H1 (cell line): ENCODE measurements at regions not wholly inside any gene's neighbourhood (a gene's known extent, or its start where the extent isn't known, plus 50 kb on each side); places are given as distances from the start of the nearest gene placed in this dataset.

ENCODE experiments used
- CTCF ChIA-PET: fragments of 300-600 bp; sonication (Branson Sonifier 250); formaldehyde crosslinking; loops from one replicate; lab custom pipeline; 2021; ENCODE audit not compliant: partially characterized antibody; lab: Charles Lee
- POLR2A ChIA-PET: fragments of 300-600 bp; sonication (Branson Sonifier 250); formaldehyde crosslinking; loops from one replicate; lab custom pipeline; 2021; ENCODE audit warnings: inconsistent platforms; ENCODE audit not compliant: partially characterized antibody; lab: Charles Lee
- DNase-seq, 2 experiments: peaks; one replicate each; pipeline versions ENCODE4 v3.0.0 to v3.0.0-alpha.2; 2010 to 2022; ENCODE audit warnings: low spot score in 2 of 2, low read depth in 1 of 2, mixed read lengths in 1 of 2
- FAIRE-seq: peaks from 2 replicates; lab custom pipeline; 2011; peaks lifted over from hg19 to GRCh38; lab: Jason Lieb, UNC
- H2AFZ ChIP-seq: 2 replicates; pipeline ENCODE4 v1.8.1; 2012; ENCODE audit warnings: low read length, inconsistent platforms
- H2AK5ac ChIP-seq: 2 replicates; pipeline ENCODE4 v1.6.1; 2013; ENCODE audit warnings: low read depth, low read length
- H2BK120ac ChIP-seq: replicated peaks from 2 replicates; pipeline ENCODE3; 2013; ENCODE audit warnings: low read depth, low read length, inconsistent platforms
- H2BK12ac ChIP-seq: 2 replicates; pipeline ENCODE4 v1.6.1; 2013; ENCODE audit warnings: low read depth, low read length
- H2BK15ac ChIP-seq: 2 replicates; pipeline ENCODE4 v1.6.1; 2013; ENCODE audit warnings: low read length
- H2BK20ac ChIP-seq: 2 replicates; pipeline ENCODE4 v1.6.1; 2013; ENCODE audit warnings: low read length
- H2BK5ac ChIP-seq: 2 replicates; pipeline ENCODE4 v1.6.1; 2013; ENCODE audit warnings: low read depth, low read length
- H3K14ac ChIP-seq: 2 replicates; pipeline ENCODE4 v1.6.1; 2013; ENCODE audit warnings: inconsistent platforms; ENCODE audit not compliant: insufficient read length
- H3K18ac ChIP-seq: 2 replicates; pipeline ENCODE4 v1.6.1; 2013; ENCODE audit warnings: low read length; ENCODE audit errors: extremely low read depth
- H3K23ac ChIP-seq: 2 replicates; pipeline ENCODE4 v1.6.1; 2013; ENCODE audit warnings: inconsistent platforms; ENCODE audit not compliant: insufficient read length
- H3K23me2 ChIP-seq: 2 replicates; pipeline ENCODE4 v1.6.1; 2013; ENCODE audit warnings: low read depth, low read length
- H3K27ac ChIP-seq: 2 replicates; pipeline ENCODE4 v1.6.1; 2011; ENCODE audit warnings: low read depth, low read length, inconsistent platforms
- H3K27me3 ChIP-seq, 4 experiments: replicated peaks in 1 of 4; 1 replicate in 1 of 4; 2 replicates in 3 of 4; pipeline versions ENCODE4 v1.6.1 to v1.8.1; 2011 to 2013; ENCODE audit warnings: low read length in 3 of 4, mild to moderate bottlenecking in 3 of 4, inconsistent platforms in 2 of 4, mixed read lengths in 2 of 4, moderate library complexity in 1 of 4; ENCODE audit not compliant: control insufficient read depth in 3 of 4, insufficient read depth in 3 of 4; ENCODE audit errors: extremely low read depth in 1 of 4
- H3K36me3 ChIP-seq, 4 experiments: 2 replicates each; pipeline versions ENCODE4 v1.6.1 to v1.8.1; 2011 to 2013; ENCODE audit warnings: mild to moderate bottlenecking in 4 of 4, low read length in 3 of 4, moderate library complexity in 2 of 4, control low read depth in 1 of 4, inconsistent platforms in 1 of 4; ENCODE audit not compliant: insufficient read depth in 4 of 4, control insufficient read depth in 2 of 4
- H3K4ac ChIP-seq: replicated peaks from 2 replicates; pipeline ENCODE3; 2013; ENCODE audit warnings: low read length, low read depth, mixed read lengths, inconsistent platforms; ENCODE audit not compliant: insufficient read length
- H3K4me1 ChIP-seq, 4 experiments: replicated peaks in 1 of 4; 1 replicate in 1 of 4; 2 replicates in 3 of 4; pipeline versions ENCODE4 v1.6.1 to v1.8.1; 2011 to 2013; ENCODE audit warnings: low read length in 3 of 4, inconsistent platforms in 2 of 4, mixed read lengths in 1 of 4; ENCODE audit not compliant: insufficient read depth in 4 of 4, control insufficient read depth in 3 of 4
- H3K4me2 ChIP-seq, 2 experiments: 2 replicates each; pipeline versions ENCODE4 v1.6.1 to v1.8.1; 2011 to 2013; ENCODE audit warnings: low read depth in 2 of 2, low read length in 2 of 2, control low read depth in 1 of 2, inconsistent platforms in 1 of 2, mild to moderate bottlenecking in 1 of 2; ENCODE audit not compliant: insufficient read depth in 1 of 2
- H3K4me3 ChIP-seq, 4 experiments: fragments of 200-600, 300-600 bp in 1 of 4; sonication (generic), shearing (Covaris generic), sonication (Bioruptor Twin) in 1 of 4; 2 replicates each; pipeline versions ENCODE4 v1.5.1 to v1.8.1; 2011 to 2016; ENCODE audit warnings: low read length in 4 of 4, low read depth in 3 of 4, control low read depth in 2 of 4, inconsistent platforms in 2 of 4, mild to moderate bottlenecking in 2 of 4, mixed read lengths in 1 of 4, moderate library complexity in 1 of 4; ENCODE audit not compliant: insufficient read depth in 2 of 4; ENCODE audit errors: extremely low read depth in 1 of 4
- H3K56ac ChIP-seq: replicated peaks from 2 replicates; pipeline ENCODE3; 2013; ENCODE audit warnings: low read depth, mild to moderate bottlenecking, mixed read lengths, low read length, inconsistent platforms; ENCODE audit not compliant: insufficient read length
- H3K79me1 ChIP-seq: 2 replicates; pipeline ENCODE4 v1.6.1; 2013; ENCODE audit warnings: low read depth, low read length, control low read depth
- H3K79me2 ChIP-seq, 2 experiments: 2 replicates each; pipeline versions ENCODE4 v1.6.1 to v1.8.1; 2012 to 2013; ENCODE audit warnings: low read length in 2 of 2, mild to moderate bottlenecking in 2 of 2, inconsistent platforms in 1 of 2; ENCODE audit not compliant: insufficient read depth in 2 of 2, control insufficient read depth in 1 of 2
- H3K9ac ChIP-seq, 4 experiments: replicated peaks in 1 of 4; 1 replicate in 1 of 4; 2 replicates in 3 of 4; pipeline versions ENCODE4 v1.6.1 to v1.8.1; 2011 to 2013; ENCODE audit warnings: low read depth in 3 of 4, low read length in 3 of 4, control low read depth in 2 of 4, mild to moderate bottlenecking in 2 of 4, moderate library complexity in 2 of 4, inconsistent platforms in 1 of 4; ENCODE audit errors: extremely low read depth in 1 of 4
- H3K9me3 ChIP-seq, 2 experiments: 2 replicates each; pipeline versions ENCODE4 v1.6.1 to v1.8.1; 2012 to 2013; ENCODE audit warnings: mild to moderate bottlenecking in 2 of 2, moderate library complexity in 2 of 2, control low read depth in 1 of 2, inconsistent platforms in 1 of 2, low read depth in 1 of 2, low read length in 1 of 2, mixed read lengths in 1 of 2; ENCODE audit not compliant: insufficient read depth in 2 of 2
- H4K20me1 ChIP-seq, 2 experiments: replicated peaks in 1 of 2; 2 replicates each; pipeline versions ENCODE3 to v1.8.1; 2011 to 2013; ENCODE audit warnings: inconsistent platforms in 2 of 2, low read length in 2 of 2, mild to moderate bottlenecking in 1 of 2; ENCODE audit not compliant: insufficient read depth in 2 of 2, control insufficient read depth in 1 of 2
- H4K5ac ChIP-seq: 2 replicates; pipeline ENCODE4 v1.6.1; 2013; ENCODE audit warnings: low read length, low read depth, mixed read lengths, inconsistent platforms; ENCODE audit not compliant: insufficient read length
- H4K8ac ChIP-seq: 2 replicates; pipeline ENCODE4 v1.8.0; 2013; ENCODE audit warnings: mild to moderate bottlenecking, moderate library complexity, low read length, inconsistent platforms; ENCODE audit not compliant: insufficient read depth; ENCODE audit errors: extremely low read depth
- H4K91ac ChIP-seq: replicated peaks from 2 replicates; pipeline ENCODE3; 2013; ENCODE audit warnings: low read length, mixed read lengths, inconsistent platforms; ENCODE audit not compliant: insufficient read length
- BRCA1 ChIP-seq: IDR thresholded peaks from 2 replicates; pipeline ENCODE4 v1.6.1; 2012; ENCODE audit warnings: low read depth, low read length, improper control_type of control experiment
- CEBPB ChIP-seq: IDR thresholded peaks from 2 replicates; pipeline ENCODE4 v1.6.1; 2012; ENCODE audit warnings: low read depth, low read length
- CHD1 ChIP-seq: IDR thresholded peaks from 2 replicates; pipeline ENCODE4 v1.6.1; 2012; ENCODE audit warnings: low read depth, low read length, improper control_type of control experiment
- EGR1 ChIP-seq: IDR thresholded peaks from 2 replicates; pipeline ENCODE4 v1.6.1; 2011; ENCODE audit warnings: low read depth, low read length, borderline replicate concordance
- MAFK ChIP-seq: IDR thresholded peaks from 2 replicates; pipeline ENCODE4 v1.6.1; 2012; ENCODE audit warnings: low read depth, mild to moderate bottlenecking, improper control_type of control experiment, low read length
- NANOG ChIP-seq: IDR thresholded peaks from 2 replicates; pipeline ENCODE4 v1.6.1; 2011; ENCODE audit warnings: low read length, low read depth, mild to moderate bottlenecking, inconsistent platforms; ENCODE audit not compliant: insufficient read depth, poor library complexity, severe bottlenecking
- RXRA ChIP-seq: IDR thresholded peaks from 2 replicates; pipeline ENCODE4 v1.6.1; 2011; ENCODE audit warnings: low read depth, mild to moderate bottlenecking, low read length, moderate library complexity; ENCODE audit not compliant: insufficient read depth
- SUZ12 ChIP-seq: fragments of 200-600 bp; sonication (generic); IDR thresholded peaks from 2 replicates; pipeline ENCODE4 v1.6.1; 2012; ENCODE audit warnings: mild to moderate bottlenecking, inconsistent platforms, low read length, moderate library complexity, mixed read lengths
- TAF7 ChIP-seq: optimal IDR thresholded peaks from 2 replicates; pipeline ENCODE3; 2011; ENCODE audit warnings: low read depth, mild to moderate bottlenecking, inconsistent platforms, low read length, moderate library complexity, borderline replicate concordance
- ZNF274 ChIP-seq: IDR thresholded peaks from 2 replicates; pipeline ENCODE4 v1.7.0; 2012; ENCODE audit warnings: low read length, borderline replicate concordance; ENCODE audit errors: extremely low read depth
- WGBS, 2 experiments: shearing (Covaris generic) in 1 of 2; methylation state at CpG; one replicate each; pipeline versions ENCODE4 v1.1.6 to v1.1.7; 2013 to 2015; ENCODE audit warnings: low lambda C conversion rate in 2 of 2, mixed read lengths in 2 of 2, inconsistent platforms in 1 of 2, low coverage in 1 of 2, missing lambda C conversion rate in 1 of 2; ENCODE audit not compliant: insufficient replicate concordance in 2 of 2, insufficient coverage in 1 of 2, insufficient read length in 1 of 2; ENCODE audit errors: extremely low coverage in 1 of 2, missing lambda C conversion rate in 1 of 2; 5-methylcytosine and 5-hydroxymethylcytosine counted together

GRCh38 chr17:63071797-63072196 lies 105.8 kb downstream of the TANC2 start:
- Histone ChIP-seq H2BK15ac (no peak overlapping the region), H3K27ac (no peak overlapping the region), H4K5ac (no peak overlapping the region), H2BK12ac (no peak overlapping the region), H3K4me2 (no peak overlapping the region), H2AFZ (no peak overlapping the region), H3K4me1 (peaks cover 0 to 2% (median 0%) of the 10 kb centered on the region in 4 experiments; a peak in 1 of 7 replicates), H2BK20ac (no peak overlapping the region), H2BK5ac (no peak overlapping the region), H3K56ac (no peak overlapping the region), H3K4me3 (no peak overlapping the region), H3K18ac (no peak overlapping the region), H2AK5ac (no peak overlapping the region), H3K36me3 (no peaks in the 10 kb centered on the region), H4K91ac (no peak overlapping the region), H3K23me2 (no peaks in the 10 kb centered on the region), H3K79me1 (no peaks in the 10 kb centered on the region), H4K20me1 (no peaks in the 10 kb centered on the region), H4K8ac (no peak overlapping the region), H2BK120ac (no peak overlapping the region), H3K27me3 (no peaks in the 10 kb centered on the region), H3K79me2 (no peaks in the 10 kb centered on the region), H3K9me3 (no peaks in the 10 kb centered on the region), H3K14ac (no peak overlapping the region), H3K23ac (no peak overlapping the region), H3K4ac (no peak overlapping the region), H3K9ac (no peak overlapping the region)
- WGBS, 2 experiments = 81% methylated on average over 2 of the region's 2 CpGs; no CpG with 5 or more reads in 1 of the 2 experiments
- FAIRE-seq (no peak), DNase-seq (no peak)
- ChIA-PET CTCF (no interaction called here), POLR2A (no interaction called here)
- TF ChIP-seq EGR1 = no peak
- no peak for TF ChIP-seq TAF7
- no peak for TF ChIP-seq NANOG
- no peak for TF ChIP-seq MAFK
- TF ChIP-seq CEBPB = no peak
- no peak for TF ChIP-seq ZNF274
- TF ChIP-seq SUZ12 = no peak
- no peak for TF ChIP-seq BRCA1
- TF ChIP-seq RXRA = no peak
- no peak for TF ChIP-seq CHD1
